ENCODE measurements at regions not wholly inside any gene's neighbourhood (a gene's known extent, or its start where the extent isn't known, plus 50 kb on each side); places are given as distances from the start of the nearest gene placed in this dataset.

DNA sequence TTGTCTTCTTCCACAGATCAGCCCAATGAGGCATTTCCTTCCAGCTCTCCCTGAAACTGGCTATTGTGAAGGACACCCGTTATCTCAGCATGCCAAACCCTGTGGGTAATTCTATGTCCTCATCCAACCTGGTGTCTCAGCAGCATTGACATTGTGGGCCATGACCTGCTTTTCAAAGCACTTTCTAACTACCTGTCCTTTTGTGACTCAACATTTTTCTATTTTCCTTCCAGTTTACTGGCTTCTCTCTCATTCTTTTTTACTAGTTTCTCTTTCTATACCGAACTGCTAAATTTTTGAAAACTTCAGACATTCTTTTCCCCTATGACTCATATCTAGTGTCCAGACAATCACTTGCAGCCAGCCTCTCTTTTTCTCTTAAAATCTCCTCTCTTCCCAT lies 136.4 kb upstream of the HTR2A start:
- no peaks in the 10 kb centered on the region for H3K79me2 ChIP-seq (ENCODE audit: insufficient read depth, low read length)
- peaks cover 8% of the 10 kb centered on the region; the same call in 1 of the 2 replicates for H3K4me1 ChIP-seq (ENCODE audit: insufficient read depth, low read length)
- H3K9me3 ChIP-seq (ENCODE audit: control insufficient read depth, low read depth, low read length): no peaks in the 10 kb centered on the region
- no peak overlapping the region for H3K4me2 ChIP-seq (ENCODE audit: insufficient read depth, insufficient read length, low read length)
- no peaks in the 10 kb centered on the region for H4K20me1 ChIP-seq (ENCODE audit: control insufficient read depth, insufficient read depth, insufficient read length)
- H3K23me2 ChIP-seq (ENCODE audit: insufficient read length, low read depth, low read length, poor library complexity, severe bottlenecking): no peaks in the 10 kb centered on the region
- no peak overlapping the region for H3K9ac ChIP-seq (ENCODE audit: extremely low read depth, insufficient read length, low read length)
- H2BK15ac ChIP-seq (ENCODE audit: low read depth, low read length): no peak overlapping the region
- no peaks in the 10 kb centered on the region for H3K27me3 Mint-ChIP-seq (ENCODE audit: low read depth)
- H2BK5ac ChIP-seq (ENCODE audit: insufficient read length, low read length): no peak overlapping the region
- DNase-seq: no peak
- H3K27me3 ChIP-seq (ENCODE audit: insufficient read depth, low read length): no peaks in the 10 kb centered on the region
- no peak overlapping the region for H3K4ac ChIP-seq (ENCODE audit: low read depth, low read length)
- no peak overlapping the region for H3K14ac ChIP-seq (ENCODE audit: insufficient read depth, low read length)
- TF ChIP-seq, protein P1, sequence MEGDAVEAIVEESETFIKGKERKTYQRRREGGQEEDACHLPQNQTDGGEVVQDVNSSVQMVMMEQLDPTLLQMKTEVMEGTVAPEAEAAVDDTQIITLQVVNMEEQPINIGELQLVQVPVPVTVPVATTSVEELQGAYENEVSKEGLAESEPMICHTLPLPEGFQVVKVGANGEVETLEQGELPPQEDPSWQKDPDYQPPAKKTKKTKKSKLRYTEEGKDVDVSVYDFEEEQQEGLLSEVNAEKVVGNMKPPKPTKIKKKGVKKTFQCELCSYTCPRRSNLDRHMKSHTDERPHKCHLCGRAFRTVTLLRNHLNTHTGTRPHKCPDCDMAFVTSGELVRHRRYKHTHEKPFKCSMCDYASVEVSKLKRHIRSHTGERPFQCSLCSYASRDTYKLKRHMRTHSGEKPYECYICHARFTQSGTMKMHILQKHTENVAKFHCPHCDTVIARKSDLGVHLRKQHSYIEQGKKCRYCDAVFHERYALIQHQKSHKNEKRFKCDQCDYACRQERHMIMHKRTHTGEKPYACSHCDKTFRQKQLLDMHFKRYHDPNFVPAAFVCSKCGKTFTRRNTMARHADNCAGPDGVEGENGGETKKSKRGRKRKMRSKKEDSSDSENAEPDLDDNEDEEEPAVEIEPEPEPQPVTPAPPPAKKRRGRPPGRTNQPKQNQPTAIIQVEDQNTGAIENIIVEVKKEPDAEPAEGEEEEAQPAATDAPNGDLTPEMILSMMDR (conservative IDR thresholded peaks at IDR 0.05): no peak
- H3K18ac ChIP-seq (ENCODE audit: insufficient read length, low read depth, low read length): no peak overlapping the region
- H3K4me1 Mint-ChIP-seq: peaks cover 31 to 36% of the 10 kb centered on the region in 2 experiments
- no peak overlapping the region for H2BK12ac ChIP-seq (ENCODE audit: insufficient read length, low read depth, low read length)
- H2AK5ac ChIP-seq (ENCODE audit: insufficient read length, low read length): no peak overlapping the region
- no peak overlapping the region for H3K56ac ChIP-seq (ENCODE audit: insufficient read length, low read depth, low read length)
- no peak overlapping the region for H3T11ph ChIP-seq (ENCODE audit: low read length)
- no peak overlapping the region for H2BK120ac ChIP-seq (ENCODE audit: low read depth, low read length, poor library complexity, severe bottlenecking)
- no peak overlapping the region for H3K4me3 Mint-ChIP-seq
- H3K79me1 ChIP-seq (ENCODE audit: insufficient read depth, low read depth, low read length, poor library complexity, severe bottlenecking): no peaks in the 10 kb centered on the region
- no peak overlapping the region for H4K91ac ChIP-seq (ENCODE audit: insufficient read length, low read depth, low read length)
- H2AFZ ChIP-seq (ENCODE audit: low read length): no peak overlapping the region
- H4K8ac ChIP-seq (replicated peaks; ENCODE audit: insufficient read length, low read depth, low read length): no peak overlapping the region
- no peaks in the 10 kb centered on the region for H3K9me3 Mint-ChIP-seq
- WGBS (ENCODE audit: extremely low coverage, insufficient read length, low lambda C conversion rate): no CpG with 5 or more reads among the region's 2 CpGs
- H2BK20ac ChIP-seq (ENCODE audit: low read depth, low read length, poor library complexity, severe bottlenecking): no peak overlapping the region
- H3K27ac ChIP-seq (ENCODE audit: insufficient read length, low read depth, low read length): no peak overlapping the region
- no peak overlapping the region for H3K23ac ChIP-seq (ENCODE audit: insufficient read length, low read depth, low read length)
- no peak overlapping the region; a peak in 2 of 7 replicates for H3K27ac Mint-ChIP-seq
- no peaks in the 10 kb centered on the region; a peak in 1 of 7 replicates for H3K36me3 Mint-ChIP-seq (ENCODE audit: insufficient read depth in 1 of 3, low read depth in 3 of 3)
- H4K5ac ChIP-seq (ENCODE audit: insufficient read length, low read depth, low read length): no peak overlapping the region

Measured in H9 (cell line).